ENCODE measurements at regions not wholly inside any gene's neighbourhood (a gene's known extent, or its start where the extent isn't known, plus 50 kb on each side); places are given as distances from the start of the nearest gene placed in this dataset.
"Not testable (repeated sequence)": the region's sequence is repeated elsewhere in the genome, so short reads cannot be mapped to it uniquely, and the experiment has no call there.

- DNase-seq (ENCODE audit: low read depth in 2 of 2), result no peak
These were observed 213.3 kb downstream of the KCNRG start for GRCh38 chr13:50228527-50228926.

GRCh38 chr13:50229960-50230661 lies 214.9 kb downstream of the KCNRG start:
- no peak for DNase-seq (ENCODE audit: low read depth in 2 of 2)

- no peak for DNase-seq (ENCODE audit: low read depth in 2 of 2)
These were observed 215.4 kb downstream of the KCNRG start for GRCh38 chr13:50230662-50230978.

GRCh38 chr13:50233574-50233973 lies 218.3 kb downstream of the KCNRG start:
- not testable (repeated sequence) for DNase-seq (ENCODE audit: low read depth in 2 of 2)

- DNase-seq (ENCODE audit: low read depth in 2 of 2), result no peak
These were observed 220.5 kb downstream of the KCNRG start for GRCh38 chr13:50235604-50236342.

GRCh38 chr13:50236898-50237318 lies 221.7 kb downstream of the KCNRG start:
- DNase-seq (ENCODE audit: low read depth in 2 of 2), result peak in 1 of 2 donors; percentile 28

GRCh38 chr13:50238922-50239321 lies 223.7 kb downstream of the KCNRG start:
- no peak for DNase-seq (ENCODE audit: low read depth in 2 of 2)

- no peak for DNase-seq (ENCODE audit: low read depth in 2 of 2)
These were observed 226.2 kb downstream of the KCNRG start for GRCh38 chr13:50241479-50241878.

GRCh38 chr13:50243931-50244330 lies 228.7 kb downstream of the KCNRG start:
- no peak for DNase-seq (ENCODE audit: low read depth in 2 of 2)

- DNase-seq (ENCODE audit: low read depth in 2 of 2), result no peak
These were observed 229.1 kb downstream of the KCNRG start for GRCh38 chr13:50244355-50244712.

- DNase-seq (ENCODE audit: low read depth in 2 of 2), result peak; percentile 19 to 28
These were observed 229.7 kb downstream of the KCNRG start for GRCh38 chr13:50244713-50245574.

- no peak for DNase-seq (ENCODE audit: low read depth in 2 of 2)
These were observed 232.0 kb downstream of the KCNRG start for GRCh38 chr13:50247223-50247622.

GRCh38 chr13:50248516-50249143 lies 233.4 kb downstream of the KCNRG start:
- DNase-seq (ENCODE audit: low read depth in 2 of 2), result no peak

GRCh38 chr13:50249144-50249521 lies 233.9 kb downstream of the KCNRG start:
- no peak for DNase-seq (ENCODE audit: low read depth in 2 of 2)

- no peak for DNase-seq (ENCODE audit: low read depth in 2 of 2)
These were observed 235.2 kb downstream of the KCNRG start for GRCh38 chr13:50250401-50250800.

GRCh38 chr13:50255639-50256038 lies 240.4 kb downstream of the KCNRG start:
- DNase-seq (ENCODE audit: low read depth in 2 of 2), result no peak

- not testable (repeated sequence) for DNase-seq (ENCODE audit: low read depth in 2 of 2)
These were observed 241.5 kb downstream of the KCNRG start for GRCh38 chr13:50256536-50257321.

- DNase-seq (ENCODE audit: low read depth in 2 of 2), result no peak
These were observed 242.4 kb downstream of the KCNRG start for GRCh38 chr13:50257646-50258045.

GRCh38 chr13:50261130-50261901 lies 246.1 kb downstream of the KCNRG start:
- DNase-seq (ENCODE audit: low read depth in 2 of 2), result no peak

- no peak for DNase-seq (ENCODE audit: low read depth in 2 of 2)
These were observed 251.8 kb downstream of the KCNRG start for GRCh38 chr13:50267066-50267465.

- no peak for DNase-seq (ENCODE audit: low read depth in 2 of 2)
These were observed 252.7 kb downstream of the KCNRG start for GRCh38 chr13:50267917-50268316.
